Lower leg skin (tissue), 3 donors: ENCODE measurements at regions not wholly inside any gene's neighbourhood (a gene's known extent, or its start where the extent isn't known, plus 50 kb on each side); places are given as distances from the start of the nearest gene placed in this dataset.

Experiments
- POLR2A ChIP-seq, 2 donors: fragments of 450-650 bp; IDR thresholded peaks; one replicate each; pipeline ENCODE4 v1.6.1; 2016 to 2017; ENCODE audit warnings: antibody characterized with exemption in 2 of 2, mild to moderate bottlenecking in 1 of 2, moderate library complexity in 1 of 2
- TF ChIP-seq, protein P1 (sequence below), 3 donors: fragments of 450-650 bp; IDR thresholded peaks; one replicate each; pipeline ENCODE4 v1.5.1; 2016; ENCODE audit warnings: antibody characterized with exemption in 3 of 3, mild to moderate bottlenecking in 3 of 3, moderate library complexity in 2 of 3

DNA sequence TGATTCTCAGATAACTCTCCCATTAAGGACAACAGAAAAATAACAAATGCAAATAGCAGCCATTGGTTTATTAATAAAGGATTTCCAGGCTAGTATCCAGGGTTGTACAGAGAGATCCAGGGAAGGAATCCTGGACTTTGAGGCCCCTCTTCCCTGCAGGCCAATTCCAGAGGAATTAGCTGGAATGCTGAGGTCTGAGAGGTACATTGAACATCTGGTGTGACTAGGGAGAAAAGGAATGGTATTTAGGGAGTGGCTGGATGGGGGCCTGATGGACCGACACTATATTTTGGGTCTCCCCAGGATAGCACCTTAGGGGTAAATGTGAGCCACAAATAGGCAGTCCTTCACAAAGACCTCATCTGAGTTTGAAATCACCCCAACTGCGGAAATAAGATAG, 924.5 kb downstream of the AACS start:
- TF ChIP-seq, protein P1, sequence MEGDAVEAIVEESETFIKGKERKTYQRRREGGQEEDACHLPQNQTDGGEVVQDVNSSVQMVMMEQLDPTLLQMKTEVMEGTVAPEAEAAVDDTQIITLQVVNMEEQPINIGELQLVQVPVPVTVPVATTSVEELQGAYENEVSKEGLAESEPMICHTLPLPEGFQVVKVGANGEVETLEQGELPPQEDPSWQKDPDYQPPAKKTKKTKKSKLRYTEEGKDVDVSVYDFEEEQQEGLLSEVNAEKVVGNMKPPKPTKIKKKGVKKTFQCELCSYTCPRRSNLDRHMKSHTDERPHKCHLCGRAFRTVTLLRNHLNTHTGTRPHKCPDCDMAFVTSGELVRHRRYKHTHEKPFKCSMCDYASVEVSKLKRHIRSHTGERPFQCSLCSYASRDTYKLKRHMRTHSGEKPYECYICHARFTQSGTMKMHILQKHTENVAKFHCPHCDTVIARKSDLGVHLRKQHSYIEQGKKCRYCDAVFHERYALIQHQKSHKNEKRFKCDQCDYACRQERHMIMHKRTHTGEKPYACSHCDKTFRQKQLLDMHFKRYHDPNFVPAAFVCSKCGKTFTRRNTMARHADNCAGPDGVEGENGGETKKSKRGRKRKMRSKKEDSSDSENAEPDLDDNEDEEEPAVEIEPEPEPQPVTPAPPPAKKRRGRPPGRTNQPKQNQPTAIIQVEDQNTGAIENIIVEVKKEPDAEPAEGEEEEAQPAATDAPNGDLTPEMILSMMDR (IDR thresholded peaks at IDR 0.05), result no peak
- no peak for TF ChIP-seq POLR2A (IDR thresholded peaks at IDR 0.05)
